A673 (cell line): ENCODE measurements at regions not wholly inside any gene's neighbourhood (a gene's known extent, or its start where the extent isn't known, plus 50 kb on each side); places are given as distances from the start of the nearest gene placed in this dataset.

Experiments used
- BruUV-seq: library from RNA; stranded (reverse); fragments of 400-500 nt; replicated peaks from 2 replicates; lab custom pipeline; 2021; lab: Mats Ljungman, UMichigan
- CTCF ChIA-PET: fragments of 300-600 bp; sonication (Branson Sonifier 250); formaldehyde crosslinking; loops from one replicate; lab custom pipeline; 2022; ENCODE audit warnings: antibody characterized with exemption; lab: Charles Lee
- POLR2A ChIA-PET: fragments of 300-600 bp; sonication (Branson Sonifier 250); formaldehyde crosslinking; loops from one replicate; lab custom pipeline; 2022; ENCODE audit warnings: antibody characterized with exemption; ENCODE audit not compliant: low non-redundant PET; lab: Charles Lee
- DNase-seq: peaks from one replicate; pipeline ENCODE4 v3.0.0-alpha.2; 2015; ENCODE audit warnings: low spot score
- H3K27ac ChIP-seq: fragments of 200-600 bp; sonication (generic); 2 replicates; pipeline ENCODE4 v1.5.1; 2016; ENCODE audit warnings: mixed run types, low read depth, mild to moderate bottlenecking, mixed read lengths, antibody characterized with exemption, low read length; ENCODE audit not compliant: poor library complexity, severe bottlenecking
- H3K27me3 ChIP-seq: fragments of 200-600 bp; sonication (generic); replicated peaks from 2 replicates; pipeline ENCODE4 v1.6.1; 2017; ENCODE audit warnings: mixed run types, low read depth, mild to moderate bottlenecking, mixed read lengths, antibody characterized with exemption, low read length; ENCODE audit not compliant: insufficient read depth, poor library complexity
- H3K36me3 ChIP-seq: fragments of 200-600 bp; sonication (generic); 2 replicates; pipeline ENCODE4 v1.6.1; 2016; ENCODE audit warnings: mixed run types, mild to moderate bottlenecking, mixed read lengths, antibody characterized with exemption, low read length; ENCODE audit not compliant: insufficient read depth, poor library complexity, severe bottlenecking
- H3K4me1 ChIP-seq: fragments of 200-600 bp; sonication (generic); 2 replicates; pipeline ENCODE4 v1.6.1; 2017; ENCODE audit warnings: mixed run types, mild to moderate bottlenecking, mixed read lengths, antibody characterized with exemption, low read length; ENCODE audit not compliant: insufficient read depth, poor library complexity, severe bottlenecking
- H3K4me3 ChIP-seq: fragments of 200-600 bp; sonication (generic); 2 replicates; pipeline ENCODE4 v1.5.1; 2016; ENCODE audit warnings: low read depth, mixed run types, mild to moderate bottlenecking, mixed read lengths, low read length; ENCODE audit not compliant: poor library complexity, severe bottlenecking
- H3K9me3 ChIP-seq: fragments of 200-600 bp; sonication (generic); 2 replicates; pipeline ENCODE4 v1.6.1; 2016; ENCODE audit warnings: mixed run types, low read depth, mild to moderate bottlenecking, mixed read lengths, antibody characterized with exemption, low read length; ENCODE audit not compliant: poor library complexity, severe bottlenecking
- CTCF ChIP-seq: fragments of 300-800, 200-600 bp; sonication (generic); conservative IDR thresholded peaks from 2 replicates; pipeline ENCODE4 v1.5.1; 2017; ENCODE audit warnings: low read depth, mild to moderate bottlenecking, antibody characterized with exemption, low read length, moderate library complexity, mixed read lengths
- EZH2 ChIP-seq: fragments of 200-600 bp; sonication (generic); IDR thresholded peaks from 2 replicates; pipeline ENCODE4 v1.6.1; 2017; ENCODE audit warnings: borderline replicate concordance, low read depth, mild to moderate bottlenecking, mixed read lengths, antibody characterized with exemption, low read length; ENCODE audit not compliant: poor library complexity, severe bottlenecking
- intact Hi-C: fragments of 100-400 bp; cut with micrococcal nuclease; formaldehyde crosslinking; loops from one replicate; pipeline ENCODE4 v1.10.0; 2022; ENCODE audit not compliant: unreplicated experiment

GRCh38 chr20:22474224-22474623 is 110.1 kb downstream of the FOXA2 start:
- POLR2A ChIA-PET: no interaction called here
- intact Hi-C loops: no loop called here

GRCh38 chr20:22473293-22473692 is 111.1 kb downstream of the FOXA2 start:
- BruUV-seq: no TSS peak
- Histone ChIP-seq H3K9me3 (no peaks in the 10 kb centered on the region), H3K4me1 (no peaks in the 10 kb centered on the region), H3K27me3 (no peaks in the 10 kb centered on the region), H3K27ac (no peak overlapping the region), H3K4me3 (no peak overlapping the region), H3K36me3 (no peaks in the 10 kb centered on the region)
- intact Hi-C loops: no loop called here
- ChIA-PET CTCF (no interaction called here), POLR2A (no interaction called here)
- DNase-seq: no peak
- TF ChIP-seq EZH2 (no peak), CTCF (no peak)

More at GRCh38 chr20:22474224-22474623, 110.1 kb downstream of the FOXA2 start:
- Histone ChIP-seq H3K9me3 (no peaks in the 10 kb centered on the region), H3K4me1 (no peaks in the 10 kb centered on the region), H3K27me3 (no peaks in the 10 kb centered on the region), H3K36me3 (no peaks in the 10 kb centered on the region), H3K4me3 (no peak overlapping the region), H3K27ac (no peak overlapping the region)
- no peak for TF ChIP-seq CTCF
- TF ChIP-seq EZH2: no peak
- CTCF ChIA-PET: no interaction called here
- BruUV-seq: no TSS peak
- DNase-seq: no peak

- Histone ChIP-seq H3K27ac (no peak overlapping the region), H3K9me3 (no peaks in the 10 kb centered on the region), H3K4me3 (no peak overlapping the region), H3K4me1 (no peaks in the 10 kb centered on the region), H3K36me3 (no peaks in the 10 kb centered on the region), H3K27me3 (no peaks in the 10 kb centered on the region)
- TF ChIP-seq CTCF (no peak), EZH2 (no peak)
- no peak for DNase-seq
- intact Hi-C loops: no loop called here
- POLR2A ChIA-PET: no interaction called here
- BruUV-seq: no TSS peak
- CTCF ChIA-PET: no interaction called here
These were observed 111.8 kb downstream of the FOXA2 start for GRCh38 chr20:22472447-22473100.
